HG02588 (cell line): ENCODE measurements at regions not wholly inside any gene's neighbourhood (a gene's known extent, or its start where the extent isn't known, plus 50 kb on each side); places are given as distances from the start of the nearest gene placed in this dataset.

ENCODE experiments used
- ATAC-seq: cut with Tn5 transposase; IDR thresholded peaks from one replicate; pipeline ENCODE4 v1.9.1; 2021; ENCODE audit warnings: mild to moderate bottlenecking, moderate library complexity; ENCODE audit not compliant: unreplicated experiment

DNA sequence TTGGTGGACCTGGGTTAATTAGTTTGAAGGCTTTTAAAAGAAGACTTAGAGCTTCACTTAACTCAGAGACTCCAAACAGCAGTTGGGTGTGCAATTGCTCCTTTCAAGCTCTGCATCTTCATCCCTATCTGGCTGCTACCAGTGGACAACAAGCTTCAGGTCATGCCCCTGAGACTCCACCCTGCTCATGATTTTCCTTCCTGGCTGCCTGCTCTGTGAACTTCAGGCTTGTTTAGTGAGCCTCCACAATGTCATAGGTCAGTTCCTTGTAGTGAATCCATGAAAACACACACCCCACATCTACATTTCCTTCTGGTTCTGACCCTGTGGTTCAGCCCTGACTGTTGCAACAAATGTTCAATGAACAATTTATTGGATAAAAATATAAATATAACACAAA is 61.1 kb upstream of the MARCKS start:
- no peak for ATAC-seq

DNA sequence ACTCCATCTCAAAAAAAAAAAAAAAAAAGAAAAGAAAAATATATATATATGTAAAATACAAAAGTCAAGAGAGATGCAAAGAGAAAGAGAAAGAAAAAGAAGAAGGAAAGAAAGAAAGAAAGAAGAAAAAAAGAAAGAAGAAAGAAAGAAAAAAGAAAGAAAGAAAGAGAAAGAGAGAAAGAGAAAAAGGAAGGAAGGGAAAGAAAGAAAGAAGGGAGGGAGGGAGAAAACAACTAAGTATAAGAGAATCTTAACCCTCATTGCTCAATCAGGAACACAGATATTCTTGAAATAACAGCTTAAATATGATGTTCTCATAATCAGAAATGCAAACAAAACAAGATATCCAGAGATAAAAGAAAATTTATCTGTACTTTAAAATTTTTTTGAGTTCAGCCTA is 54.4 kb upstream of the MARCKS start:
- ATAC-seq = no peak

DNA sequence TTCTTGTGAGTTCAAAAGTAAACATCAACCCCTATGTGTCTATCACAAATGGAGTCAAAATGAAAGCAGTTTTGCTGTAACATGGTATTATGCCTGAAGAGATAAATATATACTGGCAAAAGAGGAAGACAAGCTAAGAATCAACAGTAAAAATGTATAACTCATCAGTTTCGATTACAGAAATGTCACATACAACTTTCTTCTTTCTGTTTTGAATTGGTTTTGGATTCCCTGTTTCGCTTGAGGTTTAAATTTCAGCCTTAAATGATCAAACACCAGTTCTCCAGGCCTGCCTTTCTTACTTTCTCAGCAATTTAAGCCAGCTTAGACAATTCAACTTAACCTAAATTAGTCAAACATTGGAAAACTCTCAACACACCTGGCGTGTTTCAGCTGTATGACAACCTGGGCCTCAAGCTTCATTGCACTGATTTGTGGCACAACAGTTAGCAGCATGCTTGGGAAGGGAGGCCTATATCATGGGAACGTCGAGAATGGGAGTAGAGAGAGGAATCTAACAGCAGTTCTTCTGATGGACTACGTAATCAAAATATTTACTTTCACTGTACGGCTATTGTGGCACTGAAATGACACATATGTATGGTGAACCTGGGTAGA is 51.9 kb upstream of the MARCKS start:
- ATAC-seq = peak; percentile 93

GRCh38 chr6:113805811-113806495 is 51.2 kb upstream of the MARCKS start:
- no peak for ATAC-seq
